T-cell (primary cell): ENCODE measurements at regions not wholly inside any gene's neighbourhood (a gene's known extent, or its start where the extent isn't known, plus 50 kb on each side); places are given as distances from the start of the nearest gene placed in this dataset.
A peak's percentile ranks its signal among the peaks of the same experiment; 100 is the strongest.
"Not testable (repeated sequence)": the region's sequence is repeated elsewhere in the genome, so short reads cannot be mapped to it uniquely, and the experiment has no call there.

ENCODE experiments used
- ATAC-seq, 4 experiments: fragments of 200-7000 bp in 3 of 4; fragments of 150-1000 bp in 1 of 4; cut with Tn5 transposase; replicated peaks in 1 of 4; 1 replicate in 3 of 4; 2 replicates in 1 of 4; pipeline ENCODE4 v1.10.0; 2021; ENCODE audit warnings: moderate library complexity in 3 of 4, mild to moderate bottlenecking in 2 of 4, moderate number of reproducible peaks in 1 of 4
- CTCF ChIA-PET, 2 donors: fragments of 300-600 bp; sonication (Branson Sonifier 250); formaldehyde crosslinking; loops; one replicate each; lab custom pipeline; 2022; ENCODE audit warnings: antibody characterized with exemption in 2 of 2; lab: Charles Lee
- POLR2A ChIA-PET, 2 donors: fragments of 300-600 bp; sonication (Branson Sonifier 250); formaldehyde crosslinking; loops; one replicate each; lab custom pipeline; 2022; ENCODE audit warnings: antibody characterized with exemption in 2 of 2; lab: Charles Lee
- DNase-seq, 35 experiments: peaks; one replicate each; pipeline versions ENCODE4 v3.0.0 to v3.0.0-alpha.2; 2013 to 2023
- H3K27ac ChIP-seq: one replicate; pipeline ENCODE4 v1.5.1; 2013; ENCODE audit warnings: low read length
- H3K27me3 ChIP-seq, 2 experiments: replicated peaks in 1 of 2; 1 replicate in 1 of 2; 2 replicates in 1 of 2; pipeline versions ENCODE4 v1.6.1 to v1.7.0; 2013; ENCODE audit warnings: low read length in 1 of 2, mixed read lengths in 1 of 2; ENCODE audit not compliant: control insufficient read depth in 2 of 2, insufficient read depth in 2 of 2; ENCODE audit errors: extremely low read depth in 1 of 2
- H3K36me3 ChIP-seq, 2 donors: 1 replicate in 1 of 2; 2 replicates in 1 of 2; pipeline versions ENCODE4 v1.6.1 to v1.7.0; 2013; ENCODE audit warnings: low read length in 1 of 2; ENCODE audit not compliant: control insufficient read depth in 2 of 2, insufficient read depth in 1 of 2; ENCODE audit errors: extremely low read depth in 1 of 2
- H3K4me1 ChIP-seq, 2 experiments: 1 replicate in 1 of 2; 2 replicates in 1 of 2; pipeline versions ENCODE4 v1.6.1 to v1.7.0; 2013; ENCODE audit warnings: low read length in 2 of 2, mixed read lengths in 1 of 2; ENCODE audit not compliant: insufficient read depth in 2 of 2, control insufficient read depth in 1 of 2; ENCODE audit errors: extremely low read depth in 1 of 2
- H3K4me3 ChIP-seq, 2 donors: 1 replicate in 1 of 2; 2 replicates in 1 of 2; pipeline versions ENCODE4 v1.5.1 to v1.7.0; 2013; ENCODE audit warnings: mild to moderate bottlenecking in 2 of 2, low read length in 1 of 2, moderate library complexity in 1 of 2; ENCODE audit not compliant: control insufficient read depth in 1 of 2; ENCODE audit errors: extremely low read depth in 1 of 2
- H3K9me3 ChIP-seq: 2 replicates; pipeline ENCODE4 v1.7.0; 2013
- H3K27ac Mint-ChIP-seq, 2 donors: one replicate each; pipeline ENCODE4 v1.8.0; 2020 to 2021; ENCODE audit warnings: mild to moderate bottlenecking in 2 of 2, mixed read lengths in 2 of 2
- H3K27me3 Mint-ChIP-seq, 2 donors: one replicate each; pipeline ENCODE4 v1.8.0; 2021 to 2022; ENCODE audit warnings: mixed read lengths in 2 of 2
- H3K36me3 Mint-ChIP-seq: one replicate; pipeline ENCODE4 v1.8.0; 2021; ENCODE audit warnings: mixed read lengths
- H3K4me1 Mint-ChIP-seq, 3 donors: one replicate each; pipeline ENCODE4 v1.8.0; 2020 to 2022; ENCODE audit warnings: mixed read lengths in 3 of 3, mild to moderate bottlenecking in 1 of 3
- H3K4me3 Mint-ChIP-seq, 3 donors: one replicate each; pipeline ENCODE4 v1.8.0; 2020 to 2022; ENCODE audit warnings: mild to moderate bottlenecking in 3 of 3, mixed read lengths in 3 of 3, moderate library complexity in 3 of 3
- H3K9me3 Mint-ChIP-seq, 3 donors: one replicate each; pipeline ENCODE4 v1.8.0; 2020 to 2022; ENCODE audit warnings: mixed read lengths in 3 of 3
- WGBS: methylation state at CpG from one replicate; pipeline ENCODE4 v1.1.5; 2013; ENCODE audit warnings: missing lambda C conversion rate; ENCODE audit not compliant: insufficient coverage; 5-methylcytosine and 5-hydroxymethylcytosine counted together

- peaks cover 0 to 3% of the 10 kb centered on the region in 2 experiments for H3K27me3 ChIP-seq
- H3K27me3 Mint-ChIP-seq: peaks cover 5% of the 10 kb centered on the region in 2 donors
- WGBS: 87% methylated on average over 5 of the region's 12 CpGs
- H3K4me3 ChIP-seq: no peak overlapping the region
- H3K4me1 Mint-ChIP-seq: no peaks in the 10 kb centered on the region
- H3K4me3 Mint-ChIP-seq: no peak overlapping the region
- ATAC-seq (no peak), DNase-seq (no peak)
- H3K4me1 ChIP-seq: no peaks in the 10 kb centered on the region
- ChIA-PET POLR2A (no interaction called here), CTCF (no interaction called here)
- no peak overlapping the region for H3K27ac Mint-ChIP-seq
- H3K27ac ChIP-seq: no peak overlapping the region
- H3K36me3 Mint-ChIP-seq: no peaks in the 10 kb centered on the region
- peaks cover 0 to 5% (median 0%) of the 10 kb centered on the region in 3 donors for H3K9me3 Mint-ChIP-seq
- no peaks in the 10 kb centered on the region for H3K36me3 ChIP-seq
- no peaks in the 10 kb centered on the region for H3K9me3 ChIP-seq
These were observed 297.4 kb upstream of the SFSWAP start for GRCh38 chr12:131413471-131413870.

DNA sequence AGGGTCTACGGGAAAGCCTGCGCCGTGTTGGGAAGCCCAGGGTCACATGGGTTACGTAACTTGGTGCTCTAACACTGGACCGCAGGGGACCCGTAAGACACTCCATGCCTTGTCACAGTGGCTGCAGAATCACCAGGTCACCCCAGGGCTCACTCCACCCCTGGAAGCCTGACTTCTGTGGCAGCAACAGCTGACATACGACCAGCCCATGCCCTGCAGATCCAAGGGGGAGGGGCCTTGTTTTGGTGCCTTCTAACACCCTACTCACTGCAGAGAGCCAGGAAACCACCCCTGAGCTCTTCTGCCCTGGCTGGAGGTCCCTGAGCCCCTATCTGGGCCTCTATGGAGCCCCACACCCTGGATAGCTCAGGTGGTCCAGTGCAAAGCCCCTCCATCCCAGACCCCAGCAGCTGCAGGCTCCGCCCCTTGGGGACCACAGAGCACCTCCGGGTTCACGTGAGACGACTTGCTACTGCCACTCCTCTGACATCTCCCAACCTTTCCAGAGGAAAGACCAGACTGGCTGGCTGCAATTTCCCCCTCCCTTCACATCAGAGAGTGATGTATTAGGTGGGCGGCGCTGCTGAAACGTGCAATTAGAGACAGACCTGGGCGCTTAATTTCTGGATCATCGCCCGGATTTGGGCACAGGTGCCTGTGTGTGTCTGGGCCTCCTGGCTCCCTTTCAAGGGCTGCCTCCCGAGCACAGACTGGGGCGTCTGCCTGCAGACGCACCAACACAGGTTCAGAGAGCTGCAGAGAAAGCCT is 296.6 kb upstream of the SFSWAP start:
- H3K27me3 Mint-ChIP-seq, H3K4me3 Mint-ChIP-seq, CTCF ChIA-PET: not testable (repeated sequence)

GRCh38 chr12:131415781-131416180 is 295.1 kb upstream of the SFSWAP start:
- no peaks in the 10 kb centered on the region for H3K4me1 ChIP-seq
- H3K27me3 Mint-ChIP-seq: peaks cover 0 to 5% of the 10 kb centered on the region in 2 donors
- DNase-seq: peak in 2 of 35 experiments; percentile 3 to 6
- H3K9me3 ChIP-seq: no peaks in the 10 kb centered on the region
- WGBS: no CpG with 5 or more reads among the region's 4 CpGs
- no peak overlapping the region for H3K4me3 ChIP-seq
- ATAC-seq: no peak
- H3K4me1 Mint-ChIP-seq: no peaks in the 10 kb centered on the region
- H3K36me3 Mint-ChIP-seq: no peaks in the 10 kb centered on the region
- H3K4me3 Mint-ChIP-seq: no peak overlapping the region
- peaks cover 0 to 4% of the 10 kb centered on the region in 2 experiments for H3K27me3 ChIP-seq
- CTCF ChIA-PET: no interaction called here
- H3K36me3 ChIP-seq: no peaks in the 10 kb centered on the region
- POLR2A ChIA-PET: no interaction called here
- H3K27ac ChIP-seq: no peak overlapping the region
- H3K9me3 Mint-ChIP-seq: peaks cover 0 to 5% (median 0%) of the 10 kb centered on the region in 3 donors
- no peak overlapping the region for H3K27ac Mint-ChIP-seq

More for the DNA sequence above, 296.6 kb upstream of the SFSWAP start:
- H3K9me3 Mint-ChIP-seq, H3K4me1 ChIP-seq, POLR2A ChIA-PET, H3K27ac ChIP-seq, DNase-seq, H3K27ac Mint-ChIP-seq, H3K36me3 ChIP-seq, H3K27me3 ChIP-seq, H3K4me1 Mint-ChIP-seq, H3K9me3 ChIP-seq, H3K36me3 Mint-ChIP-seq, ATAC-seq, H3K4me3 ChIP-seq: not testable (repeated sequence)
- no CpG with 5 or more reads among the region's 20 CpGs for WGBS

DNA sequence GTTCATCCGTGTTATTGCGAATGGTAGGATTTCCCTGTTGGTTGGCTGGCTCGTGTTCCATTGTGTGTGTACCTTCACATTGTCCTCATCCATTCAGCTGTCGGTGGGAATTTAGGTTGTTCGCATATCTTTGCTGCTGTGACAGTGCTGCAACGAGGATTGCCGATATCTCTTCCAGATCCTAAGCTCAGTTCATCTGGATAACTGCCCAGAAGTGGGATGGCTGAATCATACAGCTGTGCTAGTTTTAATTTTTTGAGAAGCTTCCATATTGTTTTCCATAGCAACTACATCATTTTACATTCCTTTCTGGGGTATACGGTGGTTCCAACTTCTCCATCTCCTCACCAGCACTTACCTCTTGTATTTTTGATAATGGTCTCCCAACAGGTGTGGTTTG is 292.8 kb upstream of the SFSWAP start:
- no peaks in the 10 kb centered on the region for H3K4me1 Mint-ChIP-seq
- DNase-seq (no peak), ATAC-seq (no peak)
- H3K27ac ChIP-seq: no peak overlapping the region
- ChIA-PET POLR2A (no interaction called here), CTCF (no interaction called here)
- no peaks in the 10 kb centered on the region for H3K36me3 ChIP-seq
- H3K27me3 Mint-ChIP-seq: peaks cover 10 to 11% of the 10 kb centered on the region in 2 donors
- H3K4me3 Mint-ChIP-seq: no peak overlapping the region
- H3K27me3 ChIP-seq: peaks cover 0 to 19% of the 10 kb centered on the region in 2 experiments
- H3K27ac Mint-ChIP-seq: no peak overlapping the region
- WGBS: 96% methylated on average over 4 of the region's 8 CpGs
- no peaks in the 10 kb centered on the region for H3K4me1 ChIP-seq
- H3K36me3 Mint-ChIP-seq: no peaks in the 10 kb centered on the region
- H3K9me3 ChIP-seq: no peaks in the 10 kb centered on the region
- H3K9me3 Mint-ChIP-seq: peaks cover 0 to 5% (median 0%) of the 10 kb centered on the region in 3 donors
- H3K4me3 ChIP-seq: no peak overlapping the region

DNA sequence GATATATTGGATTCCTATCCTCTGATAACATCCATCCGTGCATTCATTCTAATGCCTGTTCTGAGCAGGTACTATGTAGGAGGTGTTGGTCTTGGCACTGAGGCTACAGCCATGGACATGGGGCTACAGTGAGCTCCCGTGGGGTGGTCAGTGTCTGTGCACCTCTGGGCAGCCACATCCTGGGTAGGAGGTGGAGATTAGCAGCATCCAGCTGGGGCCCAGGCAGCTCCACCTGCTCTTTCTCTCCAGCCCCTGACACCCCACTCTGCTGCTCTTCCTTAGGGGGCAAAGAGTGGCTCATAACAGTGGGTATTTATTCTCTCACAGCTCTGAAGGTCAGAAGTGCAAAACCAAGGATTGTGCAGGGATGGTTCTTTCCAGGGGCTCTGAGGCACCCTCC is 292.0 kb upstream of the SFSWAP start:
- H3K27ac ChIP-seq: no peak overlapping the region
- peaks cover under 1 to 7% (median 5%) of the 10 kb centered on the region in 3 donors for H3K9me3 Mint-ChIP-seq
- H3K27ac Mint-ChIP-seq: no peak overlapping the region
- no peaks in the 10 kb centered on the region for H3K36me3 Mint-ChIP-seq
- H3K27me3 ChIP-seq: peaks cover 0 to 19% of the 10 kb centered on the region in 2 experiments
- ChIA-PET POLR2A (no interaction called here), CTCF (no interaction called here)
- H3K36me3 ChIP-seq: no peaks in the 10 kb centered on the region
- no peak overlapping the region for H3K4me3 ChIP-seq
- no peaks in the 10 kb centered on the region for H3K9me3 ChIP-seq
- H3K4me1 ChIP-seq: no peaks in the 10 kb centered on the region
- DNase-seq (no peak), ATAC-seq (no peak)
- no peak overlapping the region for H3K4me3 Mint-ChIP-seq
- no peaks in the 10 kb centered on the region for H3K4me1 Mint-ChIP-seq
- peaks cover 10 to 11% of the 10 kb centered on the region in 2 donors for H3K27me3 Mint-ChIP-seq
- WGBS: 80% methylated on average over 2 of the region's 2 CpGs

- Histone ChIP-seq H3K4me3 (no peak overlapping the region), H3K4me1 (no peaks in the 10 kb centered on the region), H3K9me3 (no peaks in the 10 kb centered on the region), H3K27me3 (peaks cover 0 to 19% of the 10 kb centered on the region in 2 experiments), H3K27ac (no peak overlapping the region), H3K36me3 (no peaks in the 10 kb centered on the region)
- DNase-seq: no peak
- ChIA-PET POLR2A (no interaction called here), CTCF (no interaction called here)
- peaks cover 14 to 22% (median 15%) of the 10 kb centered on the region in 3 donors for H3K9me3 Mint-ChIP-seq
- H3K27ac Mint-ChIP-seq: no peak overlapping the region
- 83% methylated on average over 10 of the region's 13 CpGs for WGBS
- no peaks in the 10 kb centered on the region for H3K36me3 Mint-ChIP-seq
- no peak overlapping the region for H3K4me3 Mint-ChIP-seq
- H3K27me3 Mint-ChIP-seq: peaks cover 11 to 12% of the 10 kb centered on the region in 2 donors
- ATAC-seq: no peak
- no peaks in the 10 kb centered on the region for H3K4me1 Mint-ChIP-seq
These were observed 289.9 kb upstream of the SFSWAP start for GRCh38 chr12:131420867-131421447.
